ENCODE measurements at regions not wholly inside any gene's neighbourhood (a gene's known extent, or its start where the extent isn't known, plus 50 kb on each side); places are given as distances from the start of the nearest gene placed in this dataset.

DNA sequence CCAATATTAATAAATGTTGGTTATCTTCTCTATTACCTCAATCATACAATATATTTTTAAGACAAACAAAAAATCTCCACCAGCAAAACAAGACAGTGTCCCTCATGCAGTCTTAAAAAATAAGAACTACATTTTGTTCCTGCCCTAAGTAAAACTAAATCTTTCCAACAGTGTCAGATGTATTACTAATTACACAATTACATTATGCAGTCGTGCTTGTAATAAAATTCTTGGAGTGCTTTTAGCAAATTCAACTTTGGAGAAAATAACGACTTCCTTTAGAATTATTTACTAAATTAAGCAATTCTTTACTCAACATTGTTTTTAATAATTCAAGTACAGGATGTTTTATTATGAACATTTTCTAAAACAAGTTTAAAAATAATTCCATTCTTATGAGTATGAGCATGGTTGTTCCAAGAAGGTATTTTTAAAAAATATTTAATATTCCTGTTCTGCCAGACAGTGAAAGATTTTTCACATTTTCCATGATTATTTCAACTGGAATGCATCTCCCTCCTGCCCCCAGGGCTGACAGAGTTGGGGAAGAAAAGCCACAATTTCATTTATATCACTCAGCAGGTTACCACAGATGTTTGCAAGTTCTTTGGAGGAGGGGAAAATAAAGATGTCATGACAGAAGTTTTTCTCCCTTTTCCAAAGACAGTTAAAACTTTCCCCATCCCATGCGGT, 137.9 kb downstream of the FAM114A2 start:
- no peak overlapping the region for H2AFZ ChIP-seq
- H3K36me3 ChIP-seq (ENCODE audit: insufficient read depth) = no peaks in the 10 kb centered on the region
- no peak overlapping the region for H3K27ac ChIP-seq (ENCODE audit: low read depth)
- Mint-ChIP-seq H3K9me3 (no peaks in the 10 kb centered on the region), H3K36me3 (ENCODE audit: low read depth) (no peaks in the 10 kb centered on the region), H3K4me1 (no peaks in the 10 kb centered on the region), H3K4me3 (no peak overlapping the region), H3K27me3 (ENCODE audit: insufficient read depth, low read depth, poor library complexity) (no peaks in the 10 kb centered on the region), H3K27ac (no peak overlapping the region)
- no peak overlapping the region for H3K4me3 ChIP-seq
- DNase-seq (ENCODE audit: low spot score) = no peak
- no peaks in the 10 kb centered on the region for H3K79me2 ChIP-seq (replicated peaks; ENCODE audit: insufficient read depth)
- no peaks in the 10 kb centered on the region for H3K27me3 ChIP-seq (ENCODE audit: insufficient read depth)
- TF ChIP-seq STAT1 (IDR thresholded peaks at IDR 0.05; ENCODE audit: unreplicated experiment) (no peak), ZNF114 (CRISPR knock-in tag; IDR thresholded peaks at IDR 0.05) (no peak), NANOG (IDR thresholded peaks at IDR 0.05; ENCODE audit: borderline replicate concordance) (no peak), CREB1 (CRISPR knock-in tag; IDR thresholded peaks at IDR 0.05; ENCODE audit: low read depth) (no peak), JUNB (IDR thresholded peaks at IDR 0.05; ENCODE audit: unreplicated experiment) (no peak), POLR2AphosphoS5 (IDR thresholded peaks at IDR 0.05; ENCODE audit: low read depth) (no peak)
- TF ChIP-seq, protein P1, sequence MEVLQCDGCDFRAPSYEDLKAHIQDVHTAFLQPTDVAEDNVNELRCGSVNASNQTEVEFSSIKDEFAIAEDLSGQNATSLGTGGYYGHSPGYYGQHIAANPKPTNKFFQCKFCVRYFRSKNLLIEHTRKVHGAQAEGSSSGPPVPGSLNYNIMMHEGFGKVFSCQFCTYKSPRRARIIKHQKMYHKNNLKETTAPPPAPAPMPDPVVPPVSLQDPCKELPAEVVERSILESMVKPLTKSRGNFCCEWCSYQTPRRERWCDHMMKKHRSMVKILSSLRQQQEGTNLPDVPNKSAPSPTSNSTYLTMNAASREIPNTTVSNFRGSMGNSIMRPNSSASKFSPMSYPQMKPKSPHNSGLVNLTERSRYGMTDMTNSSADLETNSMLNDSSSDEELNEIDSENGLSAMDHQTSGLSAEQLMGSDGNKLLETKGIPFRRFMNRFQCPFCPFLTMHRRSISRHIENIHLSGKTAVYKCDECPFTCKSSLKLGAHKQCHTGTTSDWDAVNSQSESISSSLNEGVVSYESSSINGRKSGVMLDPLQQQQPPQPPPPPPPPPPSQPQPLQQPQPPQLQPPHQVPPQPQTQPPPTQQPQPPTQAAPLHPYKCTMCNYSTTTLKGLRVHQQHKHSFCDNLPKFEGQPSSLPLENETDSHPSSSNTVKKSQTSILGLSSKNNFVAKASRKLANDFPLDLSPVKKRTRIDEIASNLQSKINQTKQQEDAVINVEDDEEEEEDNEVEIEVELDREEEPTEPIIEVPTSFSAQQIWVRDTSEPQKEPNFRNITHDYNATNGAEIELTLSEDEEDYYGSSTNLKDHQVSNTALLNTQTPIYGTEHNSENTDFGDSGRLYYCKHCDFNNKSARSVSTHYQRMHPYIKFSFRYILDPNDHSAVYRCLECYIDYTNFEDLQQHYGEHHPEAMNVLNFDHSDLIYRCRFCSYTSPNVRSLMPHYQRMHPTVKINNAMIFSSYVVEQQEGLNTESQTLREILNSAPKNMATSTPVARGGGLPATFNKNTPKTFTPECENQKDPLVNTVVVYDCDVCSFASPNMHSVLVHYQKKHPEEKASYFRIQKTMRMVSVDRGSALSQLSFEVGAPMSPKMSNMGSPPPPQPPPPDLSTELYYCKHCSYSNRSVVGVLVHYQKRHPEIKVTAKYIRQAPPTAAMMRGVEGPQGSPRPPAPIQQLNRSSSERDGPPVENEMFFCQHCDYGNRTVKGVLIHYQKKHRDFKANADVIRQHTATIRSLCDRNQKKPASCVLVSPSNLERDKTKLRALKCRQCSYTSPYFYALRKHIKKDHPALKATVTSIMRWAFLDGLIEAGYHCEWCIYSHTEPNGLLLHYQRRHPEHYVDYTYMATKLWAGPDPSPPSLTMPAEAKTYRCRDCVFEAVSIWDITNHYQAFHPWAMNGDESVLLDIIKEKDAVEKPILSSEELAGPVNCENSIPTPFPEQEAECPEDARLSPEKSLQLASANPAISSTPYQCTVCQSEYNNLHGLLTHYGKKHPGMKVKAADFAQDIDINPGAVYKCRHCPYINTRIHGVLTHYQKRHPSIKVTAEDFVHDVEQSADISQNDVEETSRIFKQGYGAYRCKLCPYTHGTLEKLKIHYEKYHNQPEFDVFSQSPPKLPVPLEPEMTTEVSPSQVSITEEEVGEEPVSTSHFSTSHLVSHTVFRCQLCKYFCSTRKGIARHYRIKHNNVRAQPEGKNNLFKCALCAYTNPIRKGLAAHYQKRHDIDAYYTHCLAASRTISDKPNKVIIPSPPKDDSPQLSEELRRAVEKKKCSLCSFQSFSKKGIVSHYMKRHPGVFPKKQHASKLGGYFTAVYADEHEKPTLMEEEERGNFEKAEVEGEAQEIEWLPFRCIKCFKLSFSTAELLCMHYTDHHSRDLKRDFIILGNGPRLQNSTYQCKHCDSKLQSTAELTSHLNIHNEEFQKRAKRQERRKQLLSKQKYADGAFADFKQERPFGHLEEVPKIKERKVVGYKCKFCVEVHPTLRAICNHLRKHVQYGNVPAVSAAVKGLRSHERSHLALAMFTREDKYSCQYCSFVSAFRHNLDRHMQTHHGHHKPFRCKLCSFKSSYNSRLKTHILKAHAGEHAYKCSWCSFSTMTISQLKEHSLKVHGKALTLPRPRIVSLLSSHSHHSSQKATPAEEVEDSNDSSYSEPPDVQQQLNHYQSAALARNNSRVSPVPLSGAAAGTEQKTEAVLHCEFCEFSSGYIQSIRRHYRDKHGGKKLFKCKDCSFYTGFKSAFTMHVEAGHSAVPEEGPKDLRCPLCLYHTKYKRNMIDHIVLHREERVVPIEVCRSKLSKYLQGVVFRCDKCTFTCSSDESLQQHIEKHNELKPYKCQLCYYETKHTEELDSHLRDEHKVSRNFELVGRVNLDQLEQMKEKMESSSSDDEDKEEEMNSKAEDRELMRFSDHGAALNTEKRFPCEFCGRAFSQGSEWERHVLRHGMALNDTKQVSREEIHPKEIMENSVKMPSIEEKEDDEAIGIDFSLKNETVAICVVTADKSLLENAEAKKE (CRISPR knock-in tag; IDR thresholded peaks at IDR 0.05) = no peak
- TF ChIP-seq, protein P2, sequence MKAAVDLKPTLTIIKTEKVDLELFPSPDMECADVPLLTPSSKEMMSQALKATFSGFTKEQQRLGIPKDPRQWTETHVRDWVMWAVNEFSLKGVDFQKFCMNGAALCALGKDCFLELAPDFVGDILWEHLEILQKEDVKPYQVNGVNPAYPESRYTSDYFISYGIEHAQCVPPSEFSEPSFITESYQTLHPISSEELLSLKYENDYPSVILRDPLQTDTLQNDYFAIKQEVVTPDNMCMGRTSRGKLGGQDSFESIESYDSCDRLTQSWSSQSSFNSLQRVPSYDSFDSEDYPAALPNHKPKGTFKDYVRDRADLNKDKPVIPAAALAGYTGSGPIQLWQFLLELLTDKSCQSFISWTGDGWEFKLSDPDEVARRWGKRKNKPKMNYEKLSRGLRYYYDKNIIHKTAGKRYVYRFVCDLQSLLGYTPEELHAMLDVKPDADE (IDR thresholded peaks at IDR 0.05) = no peak
- no peak for ATAC-seq
- no peaks in the 10 kb centered on the region for H3K4me1 ChIP-seq (ENCODE audit: insufficient read depth)
- H4K20me1 ChIP-seq (replicated peaks; ENCODE audit: insufficient read depth) = no peaks in the 10 kb centered on the region
- no peaks in the 10 kb centered on the region for H3F3A ChIP-seq (replicated peaks; ENCODE audit: low read depth)
- H3K4me2 ChIP-seq = no peak overlapping the region
- peaks cover 9% of the 10 kb centered on the region for H3K9me2 ChIP-seq (ENCODE audit: insufficient read depth)

Measured in GM23338 (cell line).